PC-9 (cell line): ENCODE measurements at regions not wholly inside any gene's neighbourhood (a gene's known extent, or its start where the extent isn't known, plus 50 kb on each side); places are given as distances from the start of the nearest gene placed in this dataset.

ENCODE experiments used
- EZH2 ChIP-seq: fragments of 200-600 bp; sonication (generic); IDR thresholded peaks from 2 replicates; pipeline ENCODE4 v1.8.0; 2017; ENCODE audit warnings: antibody characterized with exemption, low read depth
- TF ChIP-seq, protein P1 (sequence below): fragments of 200-600 bp; sonication (generic); conservative IDR thresholded peaks from 2 replicates; pipeline ENCODE4 v1.6.1; 2017; ENCODE audit warnings: mixed run types, antibody characterized with exemption, mild to moderate bottlenecking, moderate library complexity

DNA sequence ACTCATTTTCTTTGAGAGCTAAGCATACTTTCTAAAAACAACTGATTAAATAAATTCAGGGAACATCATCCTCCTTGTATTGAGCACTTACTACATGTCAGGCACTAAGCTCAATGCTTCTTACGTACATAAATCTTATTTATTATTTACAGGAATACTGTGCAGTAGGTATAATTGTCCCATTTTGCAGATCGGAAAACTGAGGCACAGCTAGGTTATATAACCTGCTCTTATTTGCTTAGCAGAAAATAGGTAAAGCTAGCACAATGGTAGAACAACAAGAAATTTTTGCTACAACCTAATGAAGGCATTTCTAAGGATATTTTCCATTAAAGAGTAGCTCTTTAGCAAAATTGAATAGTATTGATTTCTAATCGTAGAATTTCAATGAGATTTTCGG lies 168.7 kb upstream of the KCNJ16 start:
- TF ChIP-seq, protein P1, sequence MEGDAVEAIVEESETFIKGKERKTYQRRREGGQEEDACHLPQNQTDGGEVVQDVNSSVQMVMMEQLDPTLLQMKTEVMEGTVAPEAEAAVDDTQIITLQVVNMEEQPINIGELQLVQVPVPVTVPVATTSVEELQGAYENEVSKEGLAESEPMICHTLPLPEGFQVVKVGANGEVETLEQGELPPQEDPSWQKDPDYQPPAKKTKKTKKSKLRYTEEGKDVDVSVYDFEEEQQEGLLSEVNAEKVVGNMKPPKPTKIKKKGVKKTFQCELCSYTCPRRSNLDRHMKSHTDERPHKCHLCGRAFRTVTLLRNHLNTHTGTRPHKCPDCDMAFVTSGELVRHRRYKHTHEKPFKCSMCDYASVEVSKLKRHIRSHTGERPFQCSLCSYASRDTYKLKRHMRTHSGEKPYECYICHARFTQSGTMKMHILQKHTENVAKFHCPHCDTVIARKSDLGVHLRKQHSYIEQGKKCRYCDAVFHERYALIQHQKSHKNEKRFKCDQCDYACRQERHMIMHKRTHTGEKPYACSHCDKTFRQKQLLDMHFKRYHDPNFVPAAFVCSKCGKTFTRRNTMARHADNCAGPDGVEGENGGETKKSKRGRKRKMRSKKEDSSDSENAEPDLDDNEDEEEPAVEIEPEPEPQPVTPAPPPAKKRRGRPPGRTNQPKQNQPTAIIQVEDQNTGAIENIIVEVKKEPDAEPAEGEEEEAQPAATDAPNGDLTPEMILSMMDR: no peak
- no peak for TF ChIP-seq EZH2
